NCI-H1436 (cell line): ENCODE measurements at regions not wholly inside any gene's neighbourhood (a gene's known extent, or its start where the extent isn't known, plus 50 kb on each side); places are given as distances from the start of the nearest gene placed in this dataset.

Experiments used
- DNase-seq: peaks from one replicate; lab custom pipeline; 2025; lab: John Stamatoyannopoulos, UW

- no peak for DNase-seq
Measured at GRCh38 chr5:110112348-110112747, 422.6 kb downstream of the MAN2A1 start.

- DNase-seq = no peak
Measured at GRCh38 chr5:110115503-110115902, 425.8 kb downstream of the MAN2A1 start.

- DNase-seq = no peak
Measured at GRCh38 chr5:110116539-110116938, 426.8 kb downstream of the MAN2A1 start.

- DNase-seq = no peak
Measured at GRCh38 chr5:110134963-110135935, 445.5 kb downstream of the MAN2A1 start.

GRCh38 chr5:110150199-110150598 is 460.5 kb downstream of the MAN2A1 start:
- no peak for DNase-seq

- DNase-seq = no peak
Measured at GRCh38 chr5:110159202-110159601, 469.5 kb downstream of the MAN2A1 start.

- DNase-seq = no peak
Measured at GRCh38 chr5:110161162-110161561, 471.4 kb downstream of the MAN2A1 start.

GRCh38 chr5:110165366-110165765 is 475.6 kb downstream of the MAN2A1 start:
- no peak for DNase-seq

GRCh38 chr5:110167384-110167783 is 477.7 kb downstream of the MAN2A1 start:
- no peak for DNase-seq

GRCh38 chr5:110169461-110169860 is 479.7 kb downstream of the MAN2A1 start:
- no peak for DNase-seq

GRCh38 chr5:110177729-110178128 is 488.0 kb downstream of the MAN2A1 start:
- no peak for DNase-seq

- no peak for DNase-seq
Measured at GRCh38 chr5:110179321-110179720, 489.6 kb downstream of the MAN2A1 start.

- no peak for DNase-seq
Measured at GRCh38 chr5:110194191-110194590, 504.5 kb downstream of the MAN2A1 start.

- no peak for DNase-seq
Measured at GRCh38 chr5:110195288-110195687, 505.6 kb downstream of the MAN2A1 start.

- no peak for DNase-seq
Measured at GRCh38 chr5:110201791-110202190, 512.1 kb downstream of the MAN2A1 start.

GRCh38 chr5:110203661-110204060 is 513.9 kb downstream of the MAN2A1 start:
- no peak for DNase-seq

- no peak for DNase-seq
Measured at GRCh38 chr5:110209401-110209800, 517.1 kb downstream of the TMEM232 start.

- no peak for DNase-seq
Measured at GRCh38 chr5:110218981-110219380, 507.5 kb downstream of the TMEM232 start.

GRCh38 chr5:110219769-110220168 is 506.7 kb downstream of the TMEM232 start:
- DNase-seq = no peak

GRCh38 chr5:110221036-110221435 is 505.4 kb downstream of the TMEM232 start:
- DNase-seq = no peak

- DNase-seq = no peak
Measured at GRCh38 chr5:110224050-110224449, 502.4 kb downstream of the TMEM232 start.

- no peak for DNase-seq
Measured at GRCh38 chr5:110225949-110226348, 500.5 kb downstream of the TMEM232 start.

GRCh38 chr5:110239786-110240185 is 486.7 kb downstream of the TMEM232 start:
- no peak for DNase-seq

- no peak for DNase-seq
Measured at GRCh38 chr5:110242950-110243349, 483.5 kb downstream of the TMEM232 start.
